AG10803 (cell line): ENCODE measurements at regions not wholly inside any gene's neighbourhood (a gene's known extent, or its start where the extent isn't known, plus 50 kb on each side); places are given as distances from the start of the nearest gene placed in this dataset.
A peak's percentile ranks its signal among the peaks of the same experiment; 100 is the strongest.

Experiments
- DNase-seq: peaks from one replicate; pipeline ENCODE4 v3.0.0; 2010; ENCODE audit warnings: low read depth
- H3K4me3 ChIP-seq: 2 replicates; pipeline ENCODE4 v1.5.1; 2011; ENCODE audit warnings: mild to moderate bottlenecking, low read length, control low read depth
- TF ChIP-seq, protein P1 (sequence below): conservative IDR thresholded peaks from 2 replicates; pipeline ENCODE4 v1.5.1; 2011; ENCODE audit warnings: mild to moderate bottlenecking, low read length, control low read depth, inconsistent platforms

DNA sequence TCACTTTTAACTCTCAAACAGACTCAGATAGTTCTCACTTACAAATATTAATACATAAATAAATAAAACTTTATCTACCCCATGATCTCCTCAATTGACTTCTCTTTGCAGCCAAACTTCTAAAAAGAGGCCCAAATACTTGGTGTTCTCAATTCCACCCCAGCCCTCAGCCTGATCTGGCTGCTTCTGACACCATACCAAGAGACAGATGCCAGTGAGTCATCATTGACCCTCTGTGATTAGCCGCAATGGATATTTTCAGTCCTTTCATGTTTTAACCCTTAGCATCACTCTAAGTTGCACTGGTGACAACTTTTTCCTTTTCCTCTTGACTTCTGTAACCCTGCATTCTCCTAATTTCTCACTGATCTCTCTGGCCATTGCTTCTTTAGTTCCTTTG, 184.1 kb upstream of the ARHGAP20 start:
- TF ChIP-seq, protein P1, sequence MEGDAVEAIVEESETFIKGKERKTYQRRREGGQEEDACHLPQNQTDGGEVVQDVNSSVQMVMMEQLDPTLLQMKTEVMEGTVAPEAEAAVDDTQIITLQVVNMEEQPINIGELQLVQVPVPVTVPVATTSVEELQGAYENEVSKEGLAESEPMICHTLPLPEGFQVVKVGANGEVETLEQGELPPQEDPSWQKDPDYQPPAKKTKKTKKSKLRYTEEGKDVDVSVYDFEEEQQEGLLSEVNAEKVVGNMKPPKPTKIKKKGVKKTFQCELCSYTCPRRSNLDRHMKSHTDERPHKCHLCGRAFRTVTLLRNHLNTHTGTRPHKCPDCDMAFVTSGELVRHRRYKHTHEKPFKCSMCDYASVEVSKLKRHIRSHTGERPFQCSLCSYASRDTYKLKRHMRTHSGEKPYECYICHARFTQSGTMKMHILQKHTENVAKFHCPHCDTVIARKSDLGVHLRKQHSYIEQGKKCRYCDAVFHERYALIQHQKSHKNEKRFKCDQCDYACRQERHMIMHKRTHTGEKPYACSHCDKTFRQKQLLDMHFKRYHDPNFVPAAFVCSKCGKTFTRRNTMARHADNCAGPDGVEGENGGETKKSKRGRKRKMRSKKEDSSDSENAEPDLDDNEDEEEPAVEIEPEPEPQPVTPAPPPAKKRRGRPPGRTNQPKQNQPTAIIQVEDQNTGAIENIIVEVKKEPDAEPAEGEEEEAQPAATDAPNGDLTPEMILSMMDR, result no peak
- H3K4me3 ChIP-seq, result no peak overlapping the region
- DNase-seq, result peak; percentile 71

DNA sequence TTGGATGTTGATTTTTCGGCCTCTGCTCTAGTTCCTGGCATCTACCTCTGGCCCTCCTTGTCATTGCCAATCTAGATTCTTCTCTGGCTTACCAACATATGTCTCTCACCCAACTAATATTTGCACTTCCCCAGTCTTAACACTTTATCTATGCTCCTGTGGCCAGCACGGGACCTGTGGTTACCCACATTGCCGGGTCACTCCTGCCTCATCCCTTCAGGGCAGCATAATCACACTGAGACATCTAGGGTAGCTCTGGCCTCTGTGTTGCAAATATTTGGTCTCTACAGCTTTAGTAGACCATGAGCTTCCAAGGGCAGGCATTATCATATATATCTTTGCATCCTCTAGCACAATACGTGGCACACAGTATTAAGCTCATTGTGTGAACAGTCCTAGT, 182.0 kb upstream of the ARHGAP20 start:
- TF ChIP-seq, protein P1, result no peak
- DNase-seq, result no peak
- no peak overlapping the region for H3K4me3 ChIP-seq

DNA sequence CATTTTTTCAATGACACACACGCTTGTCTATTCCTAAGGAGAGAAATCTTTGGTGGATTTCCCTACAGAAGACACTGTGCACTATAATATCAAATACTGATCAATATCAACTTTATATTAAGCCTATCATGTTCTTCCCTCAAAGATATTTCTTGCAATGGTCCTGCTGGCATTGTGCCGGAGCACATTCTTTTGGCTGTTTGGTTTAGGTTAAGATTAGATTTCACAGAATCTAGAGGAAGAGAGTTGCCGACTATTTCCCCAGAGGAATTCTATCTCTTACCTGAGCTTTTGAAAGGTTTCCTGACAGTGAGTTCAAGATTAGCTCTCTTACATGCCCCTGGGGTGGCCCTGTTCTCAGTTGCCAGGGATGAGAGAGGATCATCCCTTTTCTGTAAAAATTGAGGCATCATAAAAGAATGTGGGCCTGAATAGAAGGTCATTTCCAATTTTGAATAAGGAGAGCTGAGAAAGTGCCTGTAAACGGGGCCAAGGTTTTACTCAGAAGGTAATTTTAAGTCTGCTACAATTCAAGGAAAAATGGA, 180.6 kb upstream of the ARHGAP20 start:
- no peak overlapping the region for H3K4me3 ChIP-seq
- DNase-seq, result no peak
- TF ChIP-seq, protein P1, result no peak

DNA sequence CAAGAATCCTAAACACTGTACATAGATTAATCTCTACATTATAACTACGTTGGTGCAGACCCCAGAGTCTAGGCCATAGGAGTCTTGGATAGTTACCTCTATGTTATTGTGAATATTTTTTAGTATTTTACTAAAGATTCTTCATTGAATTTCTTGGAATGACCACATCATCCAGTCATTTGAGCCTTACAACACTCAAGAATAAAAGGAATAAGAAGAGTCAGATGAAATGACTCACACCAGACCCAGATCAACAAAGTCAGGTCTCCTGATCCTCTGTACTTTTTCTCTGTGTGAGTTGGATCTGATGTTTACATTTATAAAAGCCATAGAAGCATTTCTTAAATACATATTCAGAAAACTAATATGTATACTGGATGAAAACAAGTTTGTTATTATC, 179.2 kb upstream of the ARHGAP20 start:
- TF ChIP-seq, protein P1, result no peak
- DNase-seq, result peak; percentile 31
- no peak overlapping the region for H3K4me3 ChIP-seq

DNA sequence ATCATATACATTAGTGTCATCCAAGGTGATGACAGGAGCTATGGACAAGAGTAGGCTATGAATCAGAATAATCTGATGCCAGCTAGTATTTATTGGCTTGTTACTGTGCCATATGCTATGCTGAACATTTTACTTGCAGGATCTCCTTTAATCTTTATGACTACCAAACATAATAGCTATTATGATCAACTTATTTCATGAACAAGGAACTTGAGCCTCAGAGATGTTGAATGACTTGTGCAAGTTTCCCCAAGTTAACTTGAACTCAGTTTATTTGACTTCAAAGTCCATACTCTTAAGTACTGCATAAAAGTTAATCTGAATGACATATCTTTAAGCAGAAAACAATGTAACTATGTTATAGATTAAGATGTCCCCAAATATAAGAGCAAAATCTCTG, 178.8 kb upstream of the ARHGAP20 start:
- no peak overlapping the region for H3K4me3 ChIP-seq
- DNase-seq, result no peak
- TF ChIP-seq, protein P1, result no peak

DNA sequence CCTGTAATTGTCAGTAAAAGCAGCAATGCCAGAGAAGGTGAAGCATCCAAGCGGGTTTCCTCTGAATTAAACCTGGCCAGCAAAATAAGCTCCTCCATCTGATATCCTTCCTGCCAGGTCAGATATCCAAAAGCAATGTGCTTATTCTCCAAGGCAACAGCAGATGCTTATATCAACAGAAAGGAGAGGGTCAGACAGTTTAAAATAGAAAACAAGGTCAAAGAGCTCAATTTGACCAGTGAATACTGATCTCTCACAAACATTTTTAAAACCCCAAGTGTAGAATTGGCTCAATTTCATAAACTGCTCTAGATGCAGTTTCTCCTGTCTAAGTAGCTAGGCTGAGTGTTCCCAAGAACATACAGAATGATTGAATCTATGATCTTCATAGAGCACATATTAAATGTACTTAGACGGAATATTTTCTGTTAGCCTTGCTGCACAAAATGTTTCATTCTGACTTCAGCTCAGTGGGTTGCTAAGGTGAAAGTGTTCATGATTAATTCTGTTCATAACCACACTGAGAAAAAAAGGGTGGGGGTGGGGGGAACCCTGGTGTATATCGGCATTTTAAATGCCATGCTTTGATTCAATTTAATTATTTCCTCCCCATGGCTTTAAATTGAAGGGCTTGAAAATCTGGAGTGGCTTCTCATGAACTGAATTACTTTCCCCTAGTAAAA, 174.2 kb upstream of the ARHGAP20 start:
- no peak for DNase-seq
- no peak overlapping the region for H3K4me3 ChIP-seq
- TF ChIP-seq, protein P1, result no peak

DNA sequence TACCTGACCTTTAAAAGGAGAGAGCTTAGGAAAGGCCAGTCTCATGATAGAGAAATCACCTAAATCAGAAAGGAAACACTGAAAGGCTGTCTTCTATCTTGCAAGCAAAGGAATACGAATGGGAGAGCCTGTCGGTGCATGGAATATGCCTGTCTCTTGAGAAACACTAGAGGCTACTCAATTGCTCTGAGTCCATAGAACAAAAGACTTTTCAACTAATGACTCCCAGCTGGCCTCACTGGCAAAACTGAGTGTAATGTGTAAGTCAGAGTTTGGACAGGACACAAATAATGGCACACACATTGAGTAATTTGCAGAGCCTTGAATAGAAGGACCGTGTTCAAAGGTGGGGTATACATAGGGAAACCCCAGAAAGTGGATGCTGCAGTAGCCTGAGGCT, 171.0 kb upstream of the ARHGAP20 start:
- peak; percentile 55 for DNase-seq
- TF ChIP-seq, protein P1, result no peak
- no peak overlapping the region for H3K4me3 ChIP-seq
